HG03378 (cell line): ENCODE measurements at regions not wholly inside any gene's neighbourhood (a gene's known extent, or its start where the extent isn't known, plus 50 kb on each side); places are given as distances from the start of the nearest gene placed in this dataset.
A peak's percentile ranks its signal among the peaks of the same experiment; 100 is the strongest.
"Not testable (repeated sequence)": the region's sequence is repeated elsewhere in the genome, so short reads cannot be mapped to it uniquely, and the experiment has no call there.

Experiments
- ATAC-seq: cut with Tn5 transposase; IDR thresholded peaks from one replicate; pipeline ENCODE4 v1.9.1; 2021; ENCODE audit warnings: mild to moderate bottlenecking, moderate library complexity; ENCODE audit not compliant: unreplicated experiment

- no peak for ATAC-seq
These were observed 98.2 kb downstream of the AHR start for GRCh38 chr7:17396692-17397091.

DNA sequence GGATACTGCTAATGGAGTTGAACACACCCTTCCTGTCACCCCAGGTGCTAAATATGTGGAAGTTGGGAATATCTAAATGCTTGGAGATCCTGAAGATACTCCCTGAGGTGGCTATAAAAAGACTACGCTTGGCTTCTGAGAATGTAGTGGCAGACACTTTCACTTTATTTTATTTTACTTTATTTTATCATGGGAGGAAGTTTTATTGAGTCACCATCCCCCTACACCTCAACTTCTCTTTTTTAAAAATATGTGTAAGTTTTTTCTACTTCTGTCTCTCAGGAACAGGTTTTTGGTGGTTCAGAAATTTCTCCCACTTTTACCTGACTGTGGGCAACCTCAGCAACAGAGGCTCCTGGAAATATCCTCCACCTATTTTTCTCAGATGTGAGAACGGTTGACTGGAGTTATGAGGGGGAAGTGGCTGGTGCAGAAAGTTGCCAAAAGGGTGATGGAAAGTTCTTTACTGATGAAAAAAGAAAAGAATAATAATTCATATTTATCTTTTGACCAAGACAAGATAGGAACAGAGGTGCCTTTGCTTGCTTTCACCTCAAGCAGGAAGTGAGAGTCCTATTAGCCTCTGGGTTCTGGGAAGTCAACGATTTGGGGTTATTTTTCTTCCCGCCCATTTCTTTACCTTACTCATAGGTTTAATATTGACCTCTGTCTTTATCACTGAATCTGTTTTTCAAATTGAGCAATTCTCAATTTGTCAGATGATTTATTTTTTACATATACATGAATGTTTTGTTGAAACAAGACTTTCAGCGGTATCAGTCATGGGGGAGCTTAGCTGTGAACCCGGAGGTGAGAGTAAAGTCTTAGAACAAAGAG, 103.6 kb downstream of the AHR start:
- ATAC-seq = peak; percentile 77

- peak; percentile 82 for ATAC-seq
These were observed 104.3 kb downstream of the AHR start for GRCh38 chr7:17402628-17403278.

DNA sequence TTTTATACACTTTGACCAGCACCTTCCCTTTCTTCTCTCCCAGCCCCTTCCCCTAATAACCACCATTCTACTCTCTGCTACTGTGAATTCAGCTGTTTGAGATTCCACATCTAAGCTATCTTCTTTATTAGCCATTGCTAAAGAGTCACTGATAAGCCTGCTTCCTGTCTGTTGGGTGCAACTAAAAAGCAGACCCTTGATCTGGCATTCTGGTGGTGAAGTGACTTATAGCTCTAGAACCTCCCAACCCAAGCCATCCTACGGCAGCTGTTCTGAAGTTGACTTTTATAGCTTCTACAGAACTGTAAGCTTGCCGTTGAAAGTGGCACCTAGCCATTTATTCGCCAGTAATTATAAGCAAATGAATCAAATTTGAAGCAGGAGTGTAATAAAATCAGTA, 105.6 kb downstream of the AHR start:
- no peak for ATAC-seq

DNA sequence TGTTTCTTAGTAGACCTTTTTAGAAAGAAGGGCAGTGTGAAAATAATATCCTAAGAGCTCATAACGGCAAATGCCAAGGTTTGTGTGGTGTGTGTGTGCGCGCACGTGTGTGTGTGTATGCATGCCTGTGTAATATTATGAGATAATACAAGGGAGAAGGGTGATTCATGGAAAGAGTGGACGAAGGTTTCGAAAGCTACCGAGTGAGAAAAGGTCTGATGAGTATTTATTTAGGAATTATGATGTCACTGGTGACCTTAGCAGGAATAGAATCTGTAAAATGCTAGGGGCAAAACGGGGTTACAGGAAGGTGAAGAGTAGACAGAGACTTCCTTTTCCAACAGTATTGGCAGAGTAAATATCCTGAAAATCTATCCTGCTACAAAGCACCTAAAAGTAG, 107.3 kb downstream of the AHR start:
- no peak for ATAC-seq

- no peak for ATAC-seq
These were observed 108.3 kb downstream of the AHR start for GRCh38 chr7:17406738-17407137.

GRCh38 chr7:17407229-17407628, 108.8 kb downstream of the AHR start:
- ATAC-seq = no peak

GRCh38 chr7:17408245-17408903, 109.9 kb downstream of the AHR start:
- no peak for ATAC-seq

DNA sequence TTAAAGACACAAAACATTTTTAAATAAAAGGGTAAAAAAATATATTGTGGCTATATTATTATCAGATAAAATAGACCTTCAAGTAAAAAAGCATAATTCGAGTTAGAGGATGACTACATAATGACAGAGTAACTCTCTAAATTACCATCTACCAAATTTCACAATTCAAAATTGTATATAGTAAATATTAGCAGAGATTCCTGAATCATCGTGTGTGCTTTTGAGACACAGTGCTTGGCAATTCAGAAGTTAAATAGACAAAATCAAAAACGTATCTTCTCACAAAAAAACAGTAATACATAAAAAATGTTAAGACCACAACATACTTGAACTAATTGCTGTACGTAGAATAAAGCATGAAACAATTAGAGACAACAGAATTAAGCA, 110.4 kb downstream of the AHR start:
- no peak for ATAC-seq

GRCh38 chr7:17411922-17412321, 113.5 kb downstream of the AHR start:
- peak; percentile 79 for ATAC-seq

DNA sequence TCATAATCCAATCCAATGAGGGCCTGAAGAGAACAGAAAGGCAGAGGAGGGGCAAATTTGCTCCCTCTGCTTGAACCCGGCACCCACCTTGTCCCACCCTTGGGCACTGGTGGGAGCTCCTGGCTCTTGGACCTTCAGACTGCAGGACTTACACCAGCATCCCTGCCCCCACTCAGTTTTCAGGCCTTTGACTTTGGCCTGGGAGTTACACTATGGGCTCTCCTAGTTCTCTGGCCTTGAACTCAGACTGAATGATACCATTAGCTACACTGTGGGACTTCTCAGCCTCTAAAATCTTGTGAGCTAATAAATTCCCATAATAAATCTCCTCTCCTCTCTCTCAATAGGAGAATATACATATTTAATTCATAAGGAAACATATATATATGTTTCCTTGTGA, 114.4 kb downstream of the AHR start:
- no peak for ATAC-seq

DNA sequence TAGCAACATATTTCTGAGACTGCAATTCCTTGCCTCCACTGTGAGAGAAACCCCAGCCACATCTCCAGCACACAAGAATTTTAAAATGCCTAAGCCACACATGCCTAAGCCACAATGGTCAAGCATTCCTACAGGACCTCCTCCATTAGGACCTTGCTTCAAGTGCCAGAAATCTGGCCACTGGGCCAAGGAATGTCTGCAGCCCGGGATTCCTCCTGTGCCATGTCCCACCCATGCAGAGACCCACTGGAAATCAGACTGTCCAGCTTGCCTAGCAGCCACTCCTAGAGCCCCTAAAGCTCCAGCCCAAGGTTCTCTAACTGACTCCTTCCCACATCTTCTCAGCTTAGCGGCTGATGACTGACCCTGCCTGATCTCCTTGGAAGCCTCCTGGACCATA, 117.5 kb downstream of the AHR start:
- ATAC-seq = no peak

DNA sequence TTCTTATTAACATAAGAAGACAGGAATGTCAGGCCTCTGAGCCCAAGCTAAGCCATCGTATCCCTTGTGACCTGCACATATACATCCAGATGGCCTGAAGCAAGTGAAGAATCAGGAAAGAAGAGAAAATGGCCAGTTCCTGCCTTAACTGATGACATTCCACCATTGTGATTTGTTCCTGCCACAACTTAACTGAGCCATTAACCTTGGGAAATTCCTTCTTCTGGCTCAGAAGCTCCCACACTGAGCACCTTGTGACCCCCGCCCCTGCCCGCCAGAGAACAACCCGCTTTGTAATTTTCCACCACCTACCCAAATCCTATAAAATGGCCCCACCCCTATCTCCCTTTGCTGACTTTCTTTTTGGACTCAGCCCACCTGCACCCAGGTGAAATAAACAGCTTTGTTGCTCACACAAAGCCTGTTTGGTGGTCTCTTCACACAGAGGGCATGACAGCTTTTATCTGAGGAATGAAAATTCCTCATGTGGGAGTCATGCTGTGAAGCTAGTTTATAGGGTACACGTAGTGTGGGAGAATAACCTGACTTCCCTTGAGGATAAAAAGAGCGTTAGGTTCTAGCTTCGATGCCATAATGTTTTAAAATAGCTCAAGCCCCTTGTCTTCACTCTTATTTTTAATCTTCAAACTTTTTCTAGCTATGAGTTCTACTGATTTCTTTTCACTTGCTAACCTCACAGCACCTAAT, 122.0 kb downstream of the AHR start:
- ATAC-seq = not testable (repeated sequence)

GRCh38 chr7:17421941-17422340, 123.5 kb downstream of the AHR start:
- no peak for ATAC-seq

- no peak for ATAC-seq
These were observed 124.5 kb downstream of the AHR start for GRCh38 chr7:17422966-17423365.

DNA sequence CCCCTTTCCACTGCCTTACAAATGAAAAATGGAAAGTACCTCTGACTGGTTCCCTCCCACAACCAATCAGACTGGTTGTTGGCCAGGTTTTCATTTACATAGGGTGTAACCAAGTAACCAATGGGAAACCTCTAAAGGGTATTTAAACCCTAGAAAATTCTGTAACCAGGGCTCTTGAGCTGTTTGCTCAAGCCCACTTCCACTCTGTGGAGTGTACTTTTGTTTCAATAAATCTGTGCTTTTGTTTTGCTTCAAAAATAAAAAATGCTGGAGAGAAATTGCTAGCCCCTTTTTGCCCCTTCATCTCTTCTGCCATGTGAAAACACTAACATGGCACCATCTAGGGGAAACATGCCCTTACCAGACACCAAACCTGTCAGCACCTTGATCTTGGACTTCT, 129.5 kb downstream of the AHR start:
- no peak for ATAC-seq

GRCh38 chr7:17429579-17429978, 131.1 kb downstream of the AHR start:
- no peak for ATAC-seq

DNA sequence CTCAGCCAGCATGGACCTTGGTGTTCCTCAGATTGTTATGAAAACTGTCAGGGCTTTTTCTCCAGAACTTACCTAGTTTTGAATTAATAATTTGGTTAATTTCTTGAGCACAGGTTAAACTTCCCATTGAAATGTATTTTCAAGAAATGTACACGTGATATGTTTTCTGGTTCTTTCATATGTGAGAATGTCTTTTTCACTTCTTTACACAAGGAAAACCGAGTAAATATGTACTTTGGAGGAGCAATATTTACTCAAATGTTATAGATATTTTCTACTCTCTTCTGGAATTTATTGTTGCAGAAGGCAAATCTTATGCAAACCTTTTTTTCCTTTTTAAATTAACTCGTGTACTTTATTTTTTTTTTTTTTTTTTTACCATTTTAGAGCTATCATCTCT, 134.3 kb downstream of the AHR start:
- ATAC-seq = no peak

GRCh38 chr7:17434191-17434590, 135.7 kb downstream of the AHR start:
- ATAC-seq = no peak

DNA sequence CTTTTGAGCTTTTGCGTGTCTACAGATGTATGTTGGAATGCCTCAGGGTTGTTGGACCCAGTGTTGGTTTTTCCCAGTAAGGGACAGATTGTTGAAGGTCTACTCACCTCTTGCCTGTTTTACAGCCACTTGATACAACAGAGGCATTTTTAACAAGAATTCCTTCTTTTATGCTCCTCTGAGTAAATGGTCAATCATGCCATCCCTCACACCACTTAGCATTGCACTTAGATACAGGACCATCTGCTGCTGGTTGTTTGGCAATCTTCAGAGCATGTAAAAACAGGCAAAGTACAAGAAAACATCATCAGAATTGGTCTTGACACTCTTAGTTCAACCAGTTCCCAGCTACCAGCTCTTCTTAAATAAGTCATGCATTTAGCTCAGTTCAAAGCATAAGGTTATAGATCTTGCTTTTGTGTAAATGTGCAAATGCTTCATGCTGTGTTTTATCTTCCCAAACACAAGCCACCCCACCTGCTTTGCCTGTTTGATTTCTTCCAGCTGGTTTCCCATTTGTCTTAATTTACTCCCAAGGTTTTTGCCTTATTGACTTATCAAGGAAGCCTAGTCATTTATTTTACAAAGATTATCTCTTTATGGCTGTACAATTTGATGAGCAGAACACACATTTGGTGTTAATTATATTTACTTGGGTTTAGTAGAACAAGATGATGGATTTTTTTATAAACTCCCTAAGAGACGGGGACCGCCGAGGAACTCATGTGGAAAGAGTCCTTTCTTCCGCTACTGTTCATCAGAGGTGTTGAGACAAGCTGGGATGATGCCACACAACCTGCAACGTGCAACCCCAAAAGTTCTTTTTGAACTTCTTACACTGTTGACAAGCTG, 136.6 kb downstream of the AHR start:
- ATAC-seq = no peak
